HepG2 (cell line): ENCODE measurements at regions not wholly inside any gene's neighbourhood (a gene's known extent, or its start where the extent isn't known, plus 50 kb on each side); places are given as distances from the start of the nearest gene placed in this dataset.

Experiments
- ATAC-seq: fragments of 200-7000 bp; cut with Tn5 transposase; 3 replicates; pipeline ENCODE4 v1.9.1; 2020; ENCODE audit warnings: mild to moderate bottlenecking, moderate library complexity
- BruUV-seq: library from RNA; stranded (reverse); fragments of 400-500 nt; replicated peaks from 2 replicates; lab custom pipeline; 2021; lab: Mats Ljungman, UMichigan
- CTCF ChIA-PET: fragments of 300-600 bp; formaldehyde crosslinking; extraction: SDS; loops from one replicate; lab custom pipeline; 2021; ENCODE audit warnings: low total read pairs, inconsistent platforms, low intra/inter-chr PET ratio; lab: Yijun Ruan, JAX
- POLR2A ChIA-PET: fragments of 350-600 bp; sonication (Branson Sonifier 250); formaldehyde crosslinking; loops from one replicate; lab custom pipeline; 2020; ENCODE audit warnings: antibody characterized with exemption, inconsistent platforms; lab: Yijun Ruan, JAX
- DNase-seq: peaks from one replicate; pipeline ENCODE4 v3.0.0-alpha.2; 2015; ENCODE audit warnings: low spot score
- FAIRE-seq: peaks from 3 replicates; lab custom pipeline; 2011; peaks lifted over from hg19 to GRCh38; lab: Jason Lieb, UNC
- H2AFZ ChIP-seq: one replicate; pipeline ENCODE4 v1.6.1; 2011; ENCODE audit warnings: low read length, inconsistent platforms
- H3K27ac ChIP-seq: fragments of 300-600 bp; 3 replicates; pipeline ENCODE4 v1.8.0; 2011; ENCODE audit warnings: mixed run types, mild to moderate bottlenecking, mixed read lengths, low read length, inconsistent platforms; ENCODE audit not compliant: insufficient read depth; ENCODE audit errors: extremely low read length
- H3K27me3 ChIP-seq, 2 experiments: fragments of 200-600 bp in 1 of 2; 2 replicates in 1 of 2; 3 replicates in 1 of 2; pipeline versions ENCODE4 v1.6.0 to v1.8.0; 2011; ENCODE audit warnings: low read length in 2 of 2, mild to moderate bottlenecking in 2 of 2, moderate library complexity in 2 of 2, inconsistent platforms in 1 of 2; ENCODE audit not compliant: insufficient read depth in 2 of 2, control insufficient read depth in 1 of 2
- H3K36me3 ChIP-seq, 2 experiments: fragments of 200-600 bp in 1 of 2; replicated peaks in 1 of 2; 2 replicates in 1 of 2; 3 replicates in 1 of 2; pipeline versions ENCODE4 v1.5.1 to v1.8.0; 2011; ENCODE audit warnings: low read length in 2 of 2, inconsistent platforms in 1 of 2; ENCODE audit not compliant: insufficient read depth in 2 of 2, control insufficient read depth in 1 of 2
- H3K4me1 ChIP-seq: 2 replicates; pipeline ENCODE4 v1.5.1; 2012; ENCODE audit warnings: low read length, inconsistent platforms; ENCODE audit not compliant: insufficient read depth
- H3K4me2 ChIP-seq: 2 replicates; pipeline ENCODE4 v1.6.0; 2011; ENCODE audit warnings: low read depth, low read length, inconsistent platforms
- H3K4me3 ChIP-seq, 3 experiments: fragments of 200-600 bp in 1 of 3; sonication (generic), shearing (Covaris generic) in 1 of 3; replicated peaks in 1 of 3; 2 replicates each; pipeline ENCODE4 v1.5.1; 2011 to 2016; ENCODE audit warnings: low read length in 3 of 3, inconsistent platforms in 2 of 3, low read depth in 2 of 3, mild to moderate bottlenecking in 2 of 3, control low read depth in 1 of 3, mixed read lengths in 1 of 3; ENCODE audit not compliant: insufficient read depth in 1 of 3
- H3K79me2 ChIP-seq: one replicate; pipeline ENCODE4 v1.6.1; 2011; ENCODE audit warnings: low read length, inconsistent platforms; ENCODE audit not compliant: insufficient read depth
- H3K9ac ChIP-seq: 2 replicates; pipeline ENCODE4 v1.6.0; 2011; ENCODE audit warnings: mild to moderate bottlenecking, low read depth, low read length, inconsistent platforms; ENCODE audit not compliant: insufficient read depth
- H3K9me3 ChIP-seq: 2 replicates; pipeline ENCODE4 v1.5.1; 2012; ENCODE audit warnings: mild to moderate bottlenecking, low read length
- H4K20me1 ChIP-seq: 2 replicates; pipeline ENCODE4 v1.6.0; 2011; ENCODE audit warnings: inconsistent platforms, mild to moderate bottlenecking, low read length, moderate library complexity; ENCODE audit not compliant: insufficient read depth
- MEIS1 ChIP-seq: sonication (generic); formaldehyde crosslinking; IDR thresholded peaks from 2 replicates; pipeline ENCODE4 v1.9.0; 2021; ENCODE audit warnings: mild to moderate bottlenecking, missing genetic modification reagents, moderate library complexity, borderline replicate concordance
- POLR2G ChIP-seq: fragments of 200-400 bp; formaldehyde crosslinking; IDR thresholded peaks from 2 replicates; pipeline ENCODE4 v1.6.1; 2018; ENCODE audit warnings: mild to moderate bottlenecking, low read depth, low read length, moderate library complexity
- RBM39 ChIP-seq: fragments of 200-400 bp; formaldehyde crosslinking; IDR thresholded peaks from one replicate; pipeline ENCODE4 v1.6.1; 2018; ENCODE audit warnings: antibody characterized with exemption, mild to moderate bottlenecking, low read depth, low read length; ENCODE audit not compliant: poor library complexity, severe bottlenecking
- TBL1XR1 ChIP-seq: fragments of 150-350 bp; IDR thresholded peaks from 2 replicates; pipeline ENCODE4 v1.6.1; 2014; ENCODE audit warnings: borderline replicate concordance, low read length; ENCODE audit not compliant: partially characterized antibody
- ZBTB20 ChIP-seq: sonication (generic); formaldehyde crosslinking; IDR thresholded peaks from 2 replicates; pipeline ENCODE4 v1.8.1; 2023; ENCODE audit warnings: missing genetic modification reagents, low read depth, mild to moderate bottlenecking, borderline replicate concordance
- ZBTB21 ChIP-seq: sonication (generic); formaldehyde crosslinking; IDR thresholded peaks from 2 replicates; pipeline ENCODE4 v1.4.0; 2020; ENCODE audit warnings: missing genetic modification reagents
- ZNF335 ChIP-seq: sonication (generic); formaldehyde crosslinking; IDR thresholded peaks from 2 replicates; pipeline ENCODE4 v1.4.0; 2020; ENCODE audit warnings: missing genetic modification reagents
- WGBS: methylation state at CpG from one replicate; pipeline ENCODE4 v1.1.6; 2017; ENCODE audit warnings: low lambda C conversion rate; 5-methylcytosine and 5-hydroxymethylcytosine counted together
- in situ Hi-C: cut with HindIII; loops from 2 replicates; pipeline ENCODE4 v1.10.0; 2017; ENCODE audit warnings: low pct_unique_long_range_greater_than_20kb; ENCODE audit not compliant: extremely low pct_ligation_motif_present
- intact Hi-C: fragments of 100-400 bp; cut with micrococcal nuclease; formaldehyde crosslinking; loops from one replicate; pipeline ENCODE4 v1.10.0; 2022; ENCODE audit not compliant: unreplicated experiment
- TF ChIP-seq, protein P1 (sequence below): fragments of 450-650 bp; IDR thresholded peaks from 2 replicates; pipeline ENCODE4 v1.6.1; 2017; ENCODE audit warnings: mild to moderate bottlenecking
- TF ChIP-seq, protein P2 (sequence below): sonication (generic); formaldehyde crosslinking; IDR thresholded peaks from 2 replicates; pipeline ENCODE4 v1.4.0; 2020; ENCODE audit warnings: missing genetic modification reagents

DNA sequence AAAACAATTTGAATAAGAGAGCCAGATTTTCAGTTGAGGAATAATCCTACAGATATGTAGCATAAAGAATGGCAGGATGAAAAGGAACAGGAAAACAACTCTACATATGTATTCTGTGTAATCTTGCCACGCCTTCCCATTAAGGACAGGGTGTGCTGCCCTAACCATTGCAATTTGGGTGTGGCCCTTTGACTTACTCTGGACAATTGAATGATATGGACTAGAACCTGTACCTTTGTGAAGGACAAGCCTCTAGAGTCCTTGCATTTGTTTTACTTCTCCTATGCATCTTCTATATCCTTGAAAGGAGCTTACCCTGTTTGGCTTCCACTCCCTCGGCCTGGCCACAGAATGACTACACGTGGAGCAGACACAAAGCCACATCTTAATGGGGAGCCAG, 1261.6 kb upstream of the GBE1 start:
- Histone ChIP-seq H2AFZ (no peak overlapping the region), H3K9me3 (no peaks in the 10 kb centered on the region), H3K27me3 (no peaks in the 10 kb centered on the region), H3K27ac (no peak overlapping the region), H3K9ac (no peak overlapping the region), H3K79me2 (no peaks in the 10 kb centered on the region), H3K4me3 (no peak overlapping the region), H3K36me3 (no peaks in the 10 kb centered on the region), H3K4me2 (no peak overlapping the region), H3K4me1 (no peaks in the 10 kb centered on the region), H4K20me1 (no peaks in the 10 kb centered on the region)
- TF ChIP-seq, protein P1, sequence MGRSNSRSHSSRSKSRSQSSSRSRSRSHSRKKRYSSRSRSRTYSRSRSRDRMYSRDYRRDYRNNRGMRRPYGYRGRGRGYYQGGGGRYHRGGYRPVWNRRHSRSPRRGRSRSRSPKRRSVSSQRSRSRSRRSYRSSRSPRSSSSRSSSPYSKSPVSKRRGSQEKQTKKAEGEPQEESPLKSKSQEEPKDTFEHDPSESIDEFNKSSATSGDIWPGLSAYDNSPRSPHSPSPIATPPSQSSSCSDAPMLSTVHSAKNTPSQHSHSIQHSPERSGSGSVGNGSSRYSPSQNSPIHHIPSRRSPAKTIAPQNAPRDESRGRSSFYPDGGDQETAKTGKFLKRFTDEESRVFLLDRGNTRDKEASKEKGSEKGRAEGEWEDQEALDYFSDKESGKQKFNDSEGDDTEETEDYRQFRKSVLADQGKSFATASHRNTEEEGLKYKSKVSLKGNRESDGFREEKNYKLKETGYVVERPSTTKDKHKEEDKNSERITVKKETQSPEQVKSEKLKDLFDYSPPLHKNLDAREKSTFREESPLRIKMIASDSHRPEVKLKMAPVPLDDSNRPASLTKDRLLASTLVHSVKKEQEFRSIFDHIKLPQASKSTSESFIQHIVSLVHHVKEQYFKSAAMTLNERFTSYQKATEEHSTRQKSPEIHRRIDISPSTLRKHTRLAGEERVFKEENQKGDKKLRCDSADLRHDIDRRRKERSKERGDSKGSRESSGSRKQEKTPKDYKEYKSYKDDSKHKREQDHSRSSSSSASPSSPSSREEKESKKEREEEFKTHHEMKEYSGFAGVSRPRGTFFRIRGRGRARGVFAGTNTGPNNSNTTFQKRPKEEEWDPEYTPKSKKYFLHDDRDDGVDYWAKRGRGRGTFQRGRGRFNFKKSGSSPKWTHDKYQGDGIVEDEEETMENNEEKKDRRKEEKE, result no peak
- TF ChIP-seq ZBTB20 (CRISPR knock-in tag) (no peak), RBM39 (no peak), MEIS1 (no peak), ZBTB21 (CRISPR knock-in tag) (no peak), ZNF335 (CRISPR knock-in tag) (no peak), TBL1XR1 (no peak), POLR2G (no peak)
- TF ChIP-seq, protein P2, sequence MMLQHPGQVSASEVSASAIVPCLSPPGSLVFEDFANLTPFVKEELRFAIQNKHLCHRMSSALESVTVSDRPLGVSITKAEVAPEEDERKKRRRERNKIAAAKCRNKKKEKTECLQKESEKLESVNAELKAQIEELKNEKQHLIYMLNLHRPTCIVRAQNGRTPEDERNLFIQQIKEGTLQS (CRISPR knock-in tag), result no peak
- 6% methylated on average over 1 of the region's 3 CpGs for WGBS
- ATAC-seq (no peak), FAIRE-seq (no peak), DNase-seq (no peak)
- no TSS peak for BruUV-seq
- ChIA-PET POLR2A (no interaction called here), CTCF (no interaction called here)
- intact Hi-C loops, result no loop called here
- in situ Hi-C loops, result no loop called here
